ENCODE measurements at regions not wholly inside any gene's neighbourhood (a gene's known extent, or its start where the extent isn't known, plus 50 kb on each side); places are given as distances from the start of the nearest gene placed in this dataset.

GRCh38 chr6:9957215-9957759 lies 457.6 kb downstream of the TFAP2A start:
- DNase-seq (ENCODE audit: low read depth): no peak

- no peak for DNase-seq (ENCODE audit: low read depth)
Measured at GRCh38 chr6:9948678-9949077, 466.2 kb downstream of the TFAP2A start.

DNA sequence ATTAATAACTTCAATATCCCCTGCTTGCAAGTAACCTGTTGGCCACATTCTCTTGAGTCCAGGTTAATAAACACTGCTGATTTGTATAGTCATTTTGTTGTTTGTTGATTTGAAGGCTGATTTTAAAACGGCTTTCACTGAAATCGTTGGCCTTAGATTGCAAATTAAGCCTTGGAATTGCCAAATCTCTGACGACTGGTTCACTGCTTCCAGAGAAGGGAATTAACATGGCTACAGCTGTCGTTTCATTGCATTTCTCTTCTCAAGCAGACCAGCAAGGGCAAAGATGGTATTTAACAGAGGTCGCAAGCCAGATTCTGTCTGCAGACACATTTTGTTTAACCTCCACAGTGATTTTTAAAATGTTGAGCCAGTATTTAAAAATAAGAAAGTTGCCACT lies 470.9 kb downstream of the TFAP2A start:
- DNase-seq (ENCODE audit: low read depth): no peak

DNA sequence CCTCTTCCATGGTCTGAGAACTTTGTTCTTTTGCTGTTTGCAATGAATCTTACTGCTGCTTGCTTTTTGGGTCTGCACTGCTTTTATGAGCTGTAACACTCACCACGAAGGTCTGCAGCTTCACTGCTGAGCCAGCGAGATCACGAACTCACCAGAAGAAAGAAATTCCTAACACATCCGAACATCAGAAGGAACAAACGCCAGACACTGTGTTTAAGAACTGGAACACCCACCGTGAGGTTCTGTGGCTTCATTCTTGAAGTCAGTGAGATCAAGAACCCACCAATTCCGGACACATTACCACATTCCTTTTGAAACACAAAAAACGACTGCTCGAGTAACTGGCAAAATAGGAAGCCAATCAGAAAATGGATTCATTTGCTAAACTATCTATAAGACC lies 471.8 kb downstream of the TFAP2A start:
- no peak for DNase-seq (ENCODE audit: low read depth)

- DNase-seq (ENCODE audit: low read depth): no peak
Measured at GRCh38 chr6:9942131-9942530, 472.7 kb downstream of the TFAP2A start.

GRCh38 chr6:9938801-9939200 lies 476.1 kb downstream of the TFAP2A start:
- DNase-seq (ENCODE audit: low read depth): no peak

DNA sequence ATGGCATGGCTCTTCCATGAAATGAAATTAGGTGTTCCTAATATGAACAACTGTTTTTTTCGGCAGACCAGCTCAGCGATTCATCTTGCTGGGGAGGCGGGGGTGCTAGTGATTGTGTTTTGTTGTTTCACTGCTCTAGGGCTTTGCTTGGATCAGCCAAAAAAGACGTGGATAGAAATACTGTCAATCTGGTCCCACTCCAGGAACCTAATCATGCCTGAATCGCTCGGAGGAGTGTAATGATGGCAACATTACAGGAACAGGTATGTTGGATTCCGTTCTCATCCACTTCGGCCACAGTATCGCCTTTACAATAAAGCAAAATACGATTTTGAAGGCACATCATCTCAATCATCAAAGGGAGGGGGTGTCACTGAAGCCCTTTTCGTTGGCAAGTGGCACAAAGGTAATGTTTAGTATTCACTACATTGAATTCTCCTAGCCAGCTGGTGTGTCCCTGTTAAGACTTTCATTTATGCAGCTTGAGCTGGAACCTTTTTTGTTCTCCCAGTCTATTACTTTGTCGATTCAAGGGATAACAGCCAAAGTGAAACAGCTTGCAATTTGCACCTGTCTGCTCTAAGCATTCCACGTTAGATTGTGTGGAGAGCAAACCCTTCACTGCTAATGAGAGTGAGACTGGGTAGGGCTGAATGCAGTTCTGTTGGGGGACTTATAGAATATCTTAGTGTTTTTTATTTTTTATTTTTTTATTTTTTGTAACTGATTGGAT lies 477.7 kb downstream of the TFAP2A start:
- no peak for DNase-seq (ENCODE audit: low read depth)

GRCh38 chr6:9936551-9936950 lies 478.3 kb downstream of the TFAP2A start:
- no peak for DNase-seq (ENCODE audit: low read depth)

- DNase-seq (ENCODE audit: low read depth): no peak
Measured at GRCh38 chr6:9933677-9934076, 481.2 kb downstream of the TFAP2A start.

DNA sequence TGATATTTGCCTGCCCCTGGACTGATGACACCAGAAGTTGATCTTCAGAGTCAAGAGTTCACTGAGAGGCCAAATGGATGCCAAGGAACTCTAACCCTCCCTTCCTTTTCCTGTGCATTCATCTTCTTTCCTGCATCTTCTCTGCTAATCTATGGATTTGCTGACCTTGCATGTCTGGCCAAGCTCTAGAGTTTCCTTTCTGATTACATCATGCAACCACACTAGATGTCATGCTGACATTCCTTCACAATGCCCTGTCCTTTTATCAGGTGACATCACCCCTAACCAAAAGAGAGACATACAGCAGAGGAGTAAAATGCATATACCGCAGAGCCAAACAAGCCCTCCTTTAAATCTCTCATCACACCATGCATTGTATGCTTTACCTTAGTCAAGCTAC lies 487.6 kb downstream of the TFAP2A start:
- no peak for DNase-seq (ENCODE audit: low read depth)

GRCh38 chr6:9924971-9925370 lies 489.9 kb downstream of the TFAP2A start:
- DNase-seq (ENCODE audit: low read depth): no peak

- DNase-seq (ENCODE audit: low read depth): no peak
Measured at GRCh38 chr6:9921366-9921765, 493.5 kb downstream of the TFAP2A start.

GRCh38 chr6:9914951-9915350 lies 499.9 kb downstream of the TFAP2A start:
- peak; percentile 11 for DNase-seq (ENCODE audit: low read depth)

- DNase-seq (ENCODE audit: low read depth): no peak
Measured at GRCh38 chr6:9901376-9901775, 513.5 kb downstream of the TFAP2A start.

DNA sequence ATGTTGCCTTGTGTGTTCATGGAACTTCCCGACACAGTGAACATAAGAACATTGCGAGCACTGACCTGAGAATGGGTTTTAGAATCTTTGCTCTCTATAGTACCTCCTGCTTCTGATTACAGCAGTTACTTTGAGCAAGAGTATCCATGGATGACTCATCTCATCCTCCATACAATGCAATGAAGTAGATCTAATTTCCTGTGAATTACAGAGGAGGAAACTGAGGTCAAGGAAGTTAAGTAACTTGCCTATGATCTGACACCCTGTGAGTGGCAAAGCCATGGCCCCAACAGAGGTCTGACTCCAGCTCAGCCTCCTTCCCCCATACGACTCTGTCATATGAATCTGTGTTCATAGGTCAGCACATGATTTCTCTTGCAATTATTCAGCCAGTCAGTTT lies 518.1 kb downstream of the TFAP2A start:
- DNase-seq (ENCODE audit: low read depth): no peak

GRCh38 chr6:9890893-9891292 lies 524.0 kb downstream of the TFAP2A start:
- DNase-seq (ENCODE audit: low read depth): no peak

- no peak for DNase-seq (ENCODE audit: low read depth)
Measured at GRCh38 chr6:9890469-9890868, 524.4 kb downstream of the TFAP2A start.

DNA sequence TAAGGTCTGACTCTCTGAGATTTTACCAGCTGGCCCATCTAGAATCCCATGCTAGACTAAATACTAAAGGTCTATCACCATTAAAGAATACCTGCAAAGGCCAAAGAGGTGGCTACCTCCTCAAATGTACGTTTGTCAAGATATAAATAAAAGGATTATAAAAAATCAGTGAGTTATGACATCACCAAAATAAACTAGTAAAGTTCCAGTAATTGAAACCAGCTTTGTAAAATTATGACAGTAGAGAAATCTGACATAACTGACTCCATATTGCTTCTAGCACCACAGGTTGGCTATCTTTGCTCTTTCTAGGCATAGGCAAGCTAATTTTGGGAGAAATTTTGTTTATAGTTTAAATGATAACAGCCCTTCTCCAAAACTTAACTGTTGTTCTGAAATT lies 536.3 kb downstream of the TFAP2A start:
- DNase-seq (ENCODE audit: low read depth): no peak

- no peak for DNase-seq (ENCODE audit: low read depth)
Measured at GRCh38 chr6:9875605-9876353, 539.1 kb downstream of the TFAP2A start.

DNA sequence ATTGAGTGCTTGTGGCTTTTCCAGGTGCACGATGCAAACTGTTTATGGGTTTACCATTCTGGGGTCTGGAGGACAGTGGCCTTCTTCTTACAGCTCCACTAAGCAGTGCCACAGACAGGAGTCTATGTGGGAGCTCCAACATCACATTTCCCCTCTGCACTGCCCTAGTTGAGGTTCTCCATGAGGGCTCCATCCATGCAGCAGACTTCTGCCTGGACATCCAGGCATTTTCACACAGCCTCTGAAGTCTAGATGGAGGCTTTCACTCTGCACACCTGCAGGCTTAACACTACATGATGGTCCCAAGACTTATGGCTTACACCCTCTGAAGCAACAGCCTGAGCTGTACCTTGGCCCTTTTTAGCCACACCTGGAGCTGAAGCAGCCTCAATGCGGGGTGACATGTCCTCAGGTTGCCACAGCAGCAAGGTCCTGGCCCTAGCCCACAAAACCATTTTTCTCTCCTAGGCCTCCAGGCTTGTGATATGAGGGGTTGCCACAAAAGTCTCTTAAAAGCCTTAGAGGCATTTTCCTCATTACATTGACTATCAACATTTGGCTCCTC lies 552.2 kb downstream of the TFAP2A start:
- DNase-seq (ENCODE audit: low read depth): no peak

DNA sequence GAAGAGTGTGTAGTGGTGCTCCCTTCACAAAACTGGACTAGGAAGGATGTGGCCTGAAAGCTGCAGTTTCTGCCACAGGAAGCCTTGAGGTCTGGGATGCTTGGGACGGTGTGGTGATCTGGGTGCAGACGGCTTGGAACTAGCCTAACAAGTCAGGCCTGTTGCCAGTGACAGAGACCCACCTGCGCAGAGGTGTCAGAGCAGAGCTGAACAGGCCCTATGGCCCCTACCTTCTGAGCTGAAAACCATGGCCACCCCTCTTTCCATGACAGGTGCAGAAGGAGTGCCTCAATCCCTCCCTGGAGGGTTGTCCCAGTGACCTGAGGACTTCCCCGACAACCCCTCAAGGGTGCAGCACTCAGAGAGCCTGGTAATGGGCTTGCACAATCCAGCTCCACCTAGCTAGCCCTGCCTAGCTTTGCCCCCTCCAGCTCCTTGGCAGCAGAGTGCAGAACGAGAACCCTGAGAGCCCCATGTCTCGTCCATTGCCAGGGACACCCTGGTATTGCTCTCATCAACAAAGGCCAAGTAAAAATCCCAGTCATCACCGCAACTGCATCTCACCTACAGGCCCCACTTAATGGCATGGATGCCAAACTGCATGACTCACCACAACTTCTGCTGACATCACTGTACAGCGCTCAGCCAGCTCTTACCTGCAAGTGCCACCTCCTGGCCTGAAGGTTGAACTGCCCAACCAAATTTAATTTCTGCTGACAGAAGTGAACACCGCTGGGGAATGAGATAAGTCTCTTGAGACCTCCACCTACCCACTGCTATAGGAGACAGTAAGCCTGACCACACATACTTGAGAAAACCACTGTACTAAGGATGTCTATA lies 563.1 kb downstream of the TFAP2A start:
- DNase-seq (ENCODE audit: low read depth): no peak
